Stomach (tissue), 8 donors: ENCODE measurements at regions not wholly inside any gene's neighbourhood (a gene's known extent, or its start where the extent isn't known, plus 50 kb on each side); places are given as distances from the start of the nearest gene placed in this dataset.

Experiments
- DNase-seq, 2 donors: peaks; one replicate each; pipeline versions ENCODE4 v3.0.0 to v3.0.0-alpha.2; 2013 to 2019
- H3K27ac ChIP-seq, 5 donors: fragments of 200-600 bp in 4 of 5; sonication (generic) in 4 of 5; one replicate each; pipeline ENCODE4 v1.5.1; 2013 to 2019; ENCODE audit warnings: mild to moderate bottlenecking in 1 of 5, moderate library complexity in 1 of 5
- H3K27me3 ChIP-seq, 3 donors: fragments of 200-600 bp; sonication (generic); one replicate each; pipeline ENCODE4 v1.5.1; 2017 to 2019; ENCODE audit warnings: mixed run types in 1 of 3
- H3K36me3 ChIP-seq, 4 donors: fragments of 200-600 bp; sonication (generic); 1 replicate in 3 of 4; 2 replicates in 1 of 4; pipeline ENCODE4 v1.5.1; 2016 to 2019
- H3K4me1 ChIP-seq, 4 donors: fragments of 200-600 bp; sonication (generic); one replicate each; pipeline ENCODE4 v1.5.1; 2016 to 2019
- H3K4me3 ChIP-seq, 4 donors: fragments of 200-600 bp; sonication (generic) in 3 of 4; one replicate each; pipeline ENCODE4 v1.5.1; 2016 to 2019; ENCODE audit warnings: mild to moderate bottlenecking in 1 of 4
- H3K9me3 ChIP-seq, 4 donors: fragments of 200-600 bp; sonication (generic); one replicate each; pipeline ENCODE4 v1.5.1; 2016 to 2019
- CTCF ChIP-seq, 7 experiments: fragments of 450-650 bp in 4 of 7; fragments of 200-600 bp in 3 of 7; sonication (generic) in 3 of 7; IDR thresholded peaks; one replicate each; pipeline ENCODE4 v1.5.1; 2016 to 2019; ENCODE audit warnings: antibody characterized with exemption in 7 of 7, control low read depth in 2 of 7, mild to moderate bottlenecking in 1 of 7
- EP300 ChIP-seq: sonication (generic); formaldehyde crosslinking; IDR thresholded peaks from one replicate; pipeline ENCODE4 v1.6.1; 2017; ENCODE audit warnings: antibody characterized with exemption
- POLR2A ChIP-seq, 4 donors: fragments of 450-650 bp; IDR thresholded peaks; one replicate each; pipeline ENCODE4 v1.6.1; 2016; ENCODE audit warnings: antibody characterized with exemption in 4 of 4, control low read depth in 2 of 4, mild to moderate bottlenecking in 1 of 4, moderate library complexity in 1 of 4
- POLR2AphosphoS5 ChIP-seq, 3 donors: sonication (generic); formaldehyde crosslinking; IDR thresholded peaks; one replicate each; pipeline ENCODE4 v1.6.1; 2016; ENCODE audit warnings: antibody characterized with exemption in 3 of 3
- WGBS, 5 donors: extraction: QIAGEN DNeasy Blood & Tissue Kit in 3 of 5; methylation state at CpG; one replicate each; pipeline versions ENCODE4 v1.1.5 to v1.1.7; 2013 to 2018; 5-methylcytosine and 5-hydroxymethylcytosine counted together
- intact Hi-C: fragments of 100-400 bp; cut with DNase I; formaldehyde crosslinking; loops from one replicate; pipeline ENCODE4 v1.15.1; 2023; ENCODE audit warnings: low total_unique reads
- donor health status: healthy with polysubstance abuse.
- donor health status: Bipolar disorder and iron deficiency.
- donor health status: healthy.

GRCh38 chr10:53619671-53620070 lies 847.1 kb upstream of the MBL2 start:
- intact Hi-C loops, result no loop called here
- Histone ChIP-seq H3K9me3 (no peaks in the 10 kb centered on the region), H3K4me1 (no peaks in the 10 kb centered on the region), H3K27me3 (no peaks in the 10 kb centered on the region), H3K4me3 (no peak overlapping the region), H3K36me3 (no peaks in the 10 kb centered on the region), H3K27ac (no peak overlapping the region)
- DNase-seq, result no peak
- 68 to 93% (median 79%) methylated on average over 2 of the region's 2 CpGs for WGBS, 5 donors
- no peak for TF ChIP-seq POLR2A (IDR thresholded peaks at IDR 0.05)
- TF ChIP-seq CTCF (IDR thresholded peaks at IDR 0.05), result no peak
- no peak for TF ChIP-seq EP300
- TF ChIP-seq POLR2AphosphoS5 (IDR thresholded peaks at IDR 0.05), result no peak

GRCh38 chr10:53607691-53608090 lies 835.1 kb upstream of the MBL2 start:
- WGBS, 5 donors, result 49 to 66% (median 53%) methylated on average over 3 of the region's 3 CpGs
- intact Hi-C loops, result no loop called here
- Histone ChIP-seq H3K4me3 (no peak overlapping the region), H3K27ac (no peak overlapping the region), H3K9me3 (no peaks in the 10 kb centered on the region), H3K4me1 (no peaks in the 10 kb centered on the region), H3K36me3 (no peaks in the 10 kb centered on the region), H3K27me3 (no peaks in the 10 kb centered on the region)
- DNase-seq, result no peak
- TF ChIP-seq EP300, result no peak
- no peak for TF ChIP-seq POLR2A (IDR thresholded peaks at IDR 0.05)
- TF ChIP-seq POLR2AphosphoS5 (IDR thresholded peaks at IDR 0.05), result no peak
- no peak for TF ChIP-seq CTCF (IDR thresholded peaks at IDR 0.05)

GRCh38 chr10:53606981-53607380 lies 834.4 kb upstream of the MBL2 start:
- no peak for DNase-seq
- Histone ChIP-seq H3K27me3 (no peaks in the 10 kb centered on the region), H3K27ac (no peak overlapping the region), H3K4me1 (no peaks in the 10 kb centered on the region), H3K4me3 (no peak overlapping the region), H3K36me3 (no peaks in the 10 kb centered on the region), H3K9me3 (no peaks in the 10 kb centered on the region)
- intact Hi-C loops, result no loop called here
- WGBS, 5 donors, result 69 to 78% (median 74%) methylated on average over 3 of the region's 3 CpGs
- TF ChIP-seq CTCF (IDR thresholded peaks at IDR 0.05) (no peak), POLR2AphosphoS5 (IDR thresholded peaks at IDR 0.05) (no peak), EP300 (no peak), POLR2A (IDR thresholded peaks at IDR 0.05) (no peak)

- intact Hi-C loops, result no loop called here
- 12 to 14% (median 13%) methylated on average over 11 of the region's 11 CpGs for WGBS, 5 donors
- peak in 1 of 2 donors; percentile 69 for DNase-seq
- Histone ChIP-seq H3K27me3 (no peaks in the 10 kb centered on the region), H3K27ac (no peak overlapping the region), H3K9me3 (no peaks in the 10 kb centered on the region), H3K4me3 (no peak overlapping the region), H3K4me1 (no peaks in the 10 kb centered on the region), H3K36me3 (no peaks in the 10 kb centered on the region)
- TF ChIP-seq EP300 (no peak), CTCF (IDR thresholded peaks at IDR 0.05) (peak in 4 of 7 experiments; percentile 50 to 64 (median 60))
Observed at GRCh38 chr10:53601260-53601875, 828.8 kb upstream of the MBL2 start.
